Keratinocyte (primary cell): ENCODE measurements at regions not wholly inside any gene's neighbourhood (a gene's known extent, or its start where the extent isn't known, plus 50 kb on each side); places are given as distances from the start of the nearest gene placed in this dataset.

Experiments
- DNase-seq: peaks from one replicate; pipeline ENCODE4 v3.0.0-alpha.2; 2011; ENCODE audit warnings: low read depth, missing footprints, low spot score
- FAIRE-seq: peaks from 2 replicates; lab custom pipeline; 2011; peaks lifted over from hg19 to GRCh38; lab: Jason Lieb, UNC
- H2AFZ ChIP-seq: 2 replicates; pipeline ENCODE4 v1.6.0; 2012; ENCODE audit warnings: low read length, control low read depth, inconsistent platforms; ENCODE audit not compliant: control insufficient read depth
- H3K27ac ChIP-seq: 2 replicates; pipeline ENCODE4 v1.5.1; 2011; ENCODE audit warnings: low read length; ENCODE audit not compliant: control insufficient read depth, insufficient read depth
- H3K27me3 ChIP-seq: 3 replicates; pipeline ENCODE4 v1.6.0; 2011; ENCODE audit warnings: low read length; ENCODE audit not compliant: control insufficient read depth, insufficient read depth; ENCODE audit errors: extremely low read depth
- H3K36me3 ChIP-seq, 2 experiments: 2 replicates in 1 of 2; 3 replicates in 1 of 2; pipeline ENCODE4 v1.5.1; 2011; ENCODE audit warnings: low read length in 2 of 2, mild to moderate bottlenecking in 1 of 2; ENCODE audit not compliant: control insufficient read depth in 2 of 2, insufficient read depth in 2 of 2; ENCODE audit errors: extremely low read depth in 1 of 2
- H3K4me1 ChIP-seq: 3 replicates; pipeline ENCODE4 v1.5.1; 2011; ENCODE audit warnings: low read length; ENCODE audit not compliant: control insufficient read depth, insufficient read depth; ENCODE audit errors: extremely low read depth
- H3K4me2 ChIP-seq: 3 replicates; pipeline ENCODE4 v1.6.0; 2011; ENCODE audit warnings: low read depth, low read length; ENCODE audit not compliant: control insufficient read depth, insufficient read depth; ENCODE audit errors: extremely low read depth
- H3K4me3 ChIP-seq, 3 experiments: fragments of 200-600 bp in 1 of 3; sonication (generic) in 1 of 3; 2 replicates in 2 of 3; 3 replicates in 1 of 3; pipeline ENCODE4 v1.5.1; 2011 to 2016; ENCODE audit warnings: low read length in 3 of 3, mild to moderate bottlenecking in 3 of 3, control low read depth in 2 of 3, inconsistent platforms in 1 of 3, low read depth in 1 of 3, mixed read lengths in 1 of 3, mixed run types in 1 of 3, moderate library complexity in 1 of 3; ENCODE audit not compliant: control insufficient read depth in 2 of 3, insufficient read depth in 2 of 3; ENCODE audit errors: extremely low read depth in 1 of 3
- H3K79me2 ChIP-seq: 2 replicates; pipeline ENCODE4 v1.6.0; 2012; ENCODE audit warnings: low read length; ENCODE audit not compliant: control insufficient read depth, insufficient read depth
- H3K9ac ChIP-seq: 3 replicates; pipeline ENCODE4 v1.6.0; 2011; ENCODE audit warnings: low read length; ENCODE audit not compliant: control insufficient read depth, insufficient read depth; ENCODE audit errors: extremely low read depth
- H3K9me1 ChIP-seq: 3 replicates; pipeline ENCODE4 v1.6.0; 2011; ENCODE audit warnings: low read length; ENCODE audit not compliant: control insufficient read depth, insufficient read depth; ENCODE audit errors: extremely low read depth
- H3K9me3 ChIP-seq: 2 replicates; pipeline ENCODE4 v1.5.1; 2012; ENCODE audit warnings: low read depth, low read length; ENCODE audit not compliant: control insufficient read depth
- H4K20me1 ChIP-seq: 3 replicates; pipeline ENCODE4 v1.6.0; 2011; ENCODE audit warnings: low read length; ENCODE audit not compliant: control insufficient read depth, insufficient read depth; ENCODE audit errors: extremely low read depth
- CTCF ChIP-seq, 3 experiments: IDR thresholded peaks in 1 of 3; conservative IDR thresholded peaks in 1 of 3; optimal IDR thresholded peaks in 1 of 3; 2 replicates in 2 of 3; 3 replicates in 1 of 3; pipeline versions ENCODE3 to v1.5.1; 2011; ENCODE audit warnings: low read length in 3 of 3, mild to moderate bottlenecking in 3 of 3, moderate library complexity in 2 of 3, control low read depth in 1 of 3, inconsistent platforms in 1 of 3; ENCODE audit not compliant: insufficient read depth in 2 of 3; ENCODE audit errors: extremely low read depth in 1 of 3
- EZH2 ChIP-seq: IDR thresholded peaks from one replicate; pipeline ENCODE4 v1.6.1; 2012; ENCODE audit warnings: inconsistent platforms, mild to moderate bottlenecking, low read length, moderate library complexity
- dilution Hi-C: fragments of 300-500 bp; cut with MboI; formaldehyde crosslinking; loops from one replicate; pipeline ENCODE4 v1.7.0; 2020; ENCODE audit warnings: low sequenced_read_pairs; ENCODE audit not compliant: extremely low pct_ligation_motif_present

- Histone ChIP-seq H3K36me3 (no peaks in the 10 kb centered on the region), H3K9me3 (peaks cover 21% of the 10 kb centered on the region), H3K27ac (no peak overlapping the region), H3K27me3 (no peaks in the 10 kb centered on the region), H3K4me2 (no peak overlapping the region), H3K4me1 (no peaks in the 10 kb centered on the region), H4K20me1 (no peaks in the 10 kb centered on the region), H2AFZ (no peak overlapping the region), H3K4me3 (no peak overlapping the region), H3K9me1 (no peaks in the 10 kb centered on the region), H3K79me2 (no peaks in the 10 kb centered on the region), H3K9ac (no peak overlapping the region)
- no peak for DNase-seq
- TF ChIP-seq CTCF (optimal IDR thresholded peaks at IDR 0.05 in 1 of 3, IDR thresholded peaks at IDR 0.05 in 1 of 3, conservative IDR thresholded peaks at IDR 0.05 in 1 of 3; ENCODE audit: extremely low read depth in 1 of 3, insufficient read depth in 2 of 3, low read length in 3 of 3) = no peak
- TF ChIP-seq EZH2 = no peak
- no peak for FAIRE-seq
- dilution Hi-C loops = no loop called here
Measured at GRCh38 chr15:25238716-25239470, 199.9 kb downstream of the UBE3A start.

GRCh38 chr15:25239471-25240345, 199.1 kb downstream of the UBE3A start:
- DNase-seq = no peak
- dilution Hi-C loops = no loop called here

More at GRCh38 chr15:25239471-25240345, 199.1 kb downstream of the UBE3A start:
- no peak overlapping the region for H3K4me3 ChIP-seq
- FAIRE-seq = no peak
- peaks cover 22% of the 10 kb centered on the region for H3K9me3 ChIP-seq
- no peaks in the 10 kb centered on the region for H3K4me1 ChIP-seq
- H3K79me2 ChIP-seq = no peaks in the 10 kb centered on the region
- no peaks in the 10 kb centered on the region for H4K20me1 ChIP-seq
- no peak overlapping the region for H3K9ac ChIP-seq
- no peak overlapping the region for H3K4me2 ChIP-seq
- TF ChIP-seq EZH2 = no peak
- TF ChIP-seq CTCF (optimal IDR thresholded peaks at IDR 0.05 in 1 of 3, IDR thresholded peaks at IDR 0.05 in 1 of 3, conservative IDR thresholded peaks at IDR 0.05 in 1 of 3; ENCODE audit: extremely low read depth in 1 of 3, insufficient read depth in 2 of 3, low read length in 3 of 3) = no peak
- no peaks in the 10 kb centered on the region for H3K36me3 ChIP-seq
- H2AFZ ChIP-seq = no peak overlapping the region
- H3K9me1 ChIP-seq = no peaks in the 10 kb centered on the region
- no peak overlapping the region for H3K27ac ChIP-seq
- H3K27me3 ChIP-seq = no peaks in the 10 kb centered on the region
